ENCODE measurements at regions not wholly inside any gene's neighbourhood (a gene's known extent, or its start where the extent isn't known, plus 50 kb on each side); places are given as distances from the start of the nearest gene placed in this dataset.
"Not testable (repeated sequence)": the region's sequence is repeated elsewhere in the genome, so short reads cannot be mapped to it uniquely, and the experiment has no call there.

DNA sequence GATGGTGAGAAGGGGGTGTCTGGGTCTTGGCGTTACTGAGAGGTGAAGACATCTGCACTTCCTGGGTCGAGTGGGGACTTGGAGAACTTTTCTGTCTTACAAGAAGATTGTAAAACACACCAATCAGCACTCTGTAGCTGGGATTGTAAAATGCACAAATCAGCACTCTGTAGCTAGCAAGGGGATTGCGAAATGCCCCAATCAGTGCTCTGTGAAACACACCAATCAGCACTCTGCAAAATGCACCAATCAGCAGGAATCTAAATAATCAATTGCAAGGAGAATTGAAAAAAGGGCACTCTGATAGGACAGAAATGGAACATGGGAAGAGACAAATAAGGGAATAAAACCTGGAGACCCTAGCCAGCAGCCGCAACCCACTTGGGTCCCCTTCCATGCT, 376.1 kb upstream of the SFSWAP start:
- Mint-ChIP-seq H3K27ac (no peak overlapping the region), H3K27me3 (ENCODE audit: low read depth, poor library complexity) (peaks cover 23% of the 10 kb centered on the region), H3K9me3 (peaks cover 3% of the 10 kb centered on the region), H3K36me3 (ENCODE audit: low read depth) (no peaks in the 10 kb centered on the region), H3K4me3 (no peak overlapping the region), H3K4me1 (no peaks in the 10 kb centered on the region)
- DNase-seq: no peak
- TF ChIP-seq, protein P1, sequence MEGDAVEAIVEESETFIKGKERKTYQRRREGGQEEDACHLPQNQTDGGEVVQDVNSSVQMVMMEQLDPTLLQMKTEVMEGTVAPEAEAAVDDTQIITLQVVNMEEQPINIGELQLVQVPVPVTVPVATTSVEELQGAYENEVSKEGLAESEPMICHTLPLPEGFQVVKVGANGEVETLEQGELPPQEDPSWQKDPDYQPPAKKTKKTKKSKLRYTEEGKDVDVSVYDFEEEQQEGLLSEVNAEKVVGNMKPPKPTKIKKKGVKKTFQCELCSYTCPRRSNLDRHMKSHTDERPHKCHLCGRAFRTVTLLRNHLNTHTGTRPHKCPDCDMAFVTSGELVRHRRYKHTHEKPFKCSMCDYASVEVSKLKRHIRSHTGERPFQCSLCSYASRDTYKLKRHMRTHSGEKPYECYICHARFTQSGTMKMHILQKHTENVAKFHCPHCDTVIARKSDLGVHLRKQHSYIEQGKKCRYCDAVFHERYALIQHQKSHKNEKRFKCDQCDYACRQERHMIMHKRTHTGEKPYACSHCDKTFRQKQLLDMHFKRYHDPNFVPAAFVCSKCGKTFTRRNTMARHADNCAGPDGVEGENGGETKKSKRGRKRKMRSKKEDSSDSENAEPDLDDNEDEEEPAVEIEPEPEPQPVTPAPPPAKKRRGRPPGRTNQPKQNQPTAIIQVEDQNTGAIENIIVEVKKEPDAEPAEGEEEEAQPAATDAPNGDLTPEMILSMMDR (IDR thresholded peaks at IDR 0.05): no peak

DNA sequence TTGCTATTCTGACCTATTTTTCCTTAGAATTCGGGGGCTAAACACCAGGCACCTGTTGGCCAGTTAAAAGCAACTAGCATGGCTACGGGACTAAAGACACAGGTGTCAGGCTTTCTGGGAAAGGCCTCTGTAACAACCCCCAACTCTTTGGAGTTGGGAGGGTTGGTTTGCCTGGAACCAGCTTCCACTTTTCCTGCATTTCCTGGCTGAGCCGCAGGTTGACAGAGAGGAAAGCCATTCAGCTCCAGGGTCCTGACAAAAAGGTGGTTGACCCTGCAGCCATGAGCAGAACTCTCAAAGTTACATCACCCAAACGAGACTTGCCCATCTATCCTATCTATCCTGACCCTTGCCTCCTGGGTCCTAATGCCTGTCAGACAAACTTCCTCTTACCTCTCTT, 375.4 kb upstream of the SFSWAP start:
- no peaks in the 10 kb centered on the region for H3K4me1 Mint-ChIP-seq
- TF ChIP-seq, protein P1 (IDR thresholded peaks at IDR 0.05): no peak
- no peaks in the 10 kb centered on the region for H3K36me3 Mint-ChIP-seq (ENCODE audit: low read depth)
- DNase-seq: no peak
- peaks cover 3% of the 10 kb centered on the region for H3K9me3 Mint-ChIP-seq
- peaks cover 23% of the 10 kb centered on the region for H3K27me3 Mint-ChIP-seq (ENCODE audit: low read depth, poor library complexity)
- H3K27ac Mint-ChIP-seq: no peak overlapping the region
- H3K4me3 Mint-ChIP-seq: no peak overlapping the region

DNA sequence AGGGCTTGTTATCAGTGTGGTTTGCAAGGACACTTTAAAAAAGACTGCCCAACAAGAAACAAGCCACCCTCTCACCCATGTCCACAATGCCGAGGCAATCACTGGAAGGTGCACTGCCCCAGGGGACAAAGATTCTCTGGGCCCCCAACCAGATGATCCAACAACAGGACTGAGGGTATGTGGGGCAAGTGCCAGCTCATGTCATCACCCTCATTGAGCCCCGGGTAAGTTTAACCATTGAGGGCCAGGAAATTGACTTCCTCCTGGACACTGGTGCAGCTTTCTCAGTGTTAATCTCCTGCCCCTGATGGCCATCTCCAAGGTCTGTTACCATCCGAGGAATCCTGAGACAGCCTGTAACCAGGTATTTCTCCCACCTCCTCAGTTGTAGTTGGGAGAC, 373.0 kb upstream of the SFSWAP start:
- not testable (repeated sequence) for H3K36me3 Mint-ChIP-seq (ENCODE audit: low read depth); H3K4me1 Mint-ChIP-seq; H3K27ac Mint-ChIP-seq; H3K4me3 Mint-ChIP-seq; DNase-seq; H3K9me3 Mint-ChIP-seq
- peaks cover 19% of the 10 kb centered on the region for H3K27me3 Mint-ChIP-seq (ENCODE audit: low read depth, poor library complexity)

DNA sequence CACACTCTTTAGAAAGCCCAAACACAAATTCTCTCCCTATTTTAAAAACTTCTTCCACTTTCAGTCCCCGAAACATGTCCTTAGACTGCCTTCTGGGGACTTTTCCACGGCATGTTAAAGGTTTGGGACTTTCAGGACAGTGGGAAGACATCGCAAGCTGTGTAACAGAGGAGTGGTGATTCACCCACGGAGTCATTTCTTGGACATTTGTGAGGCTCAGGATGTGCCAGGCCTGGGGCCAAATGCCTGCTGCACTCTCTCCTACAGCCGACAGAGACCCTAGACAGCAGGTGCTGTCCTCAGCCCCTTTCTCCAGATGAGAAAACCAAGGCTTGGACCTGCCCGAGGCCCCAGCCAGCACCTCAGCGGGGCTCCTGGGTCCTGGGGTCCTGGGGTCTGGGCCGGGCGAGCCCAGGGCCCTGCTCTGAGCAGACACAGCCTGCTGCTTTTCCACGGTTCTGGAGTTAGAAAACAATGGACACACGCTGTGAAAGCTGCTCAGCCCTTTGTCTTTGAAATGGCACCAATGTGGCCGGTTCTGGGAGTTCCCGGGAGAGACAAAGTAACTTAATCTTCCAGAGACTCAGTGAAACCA, 370.2 kb upstream of the SFSWAP start:
- peaks cover 5% of the 10 kb centered on the region for H3K9me3 Mint-ChIP-seq
- no peaks in the 10 kb centered on the region for H3K36me3 Mint-ChIP-seq (ENCODE audit: low read depth)
- H3K27me3 Mint-ChIP-seq (ENCODE audit: low read depth, poor library complexity): peaks cover 16% of the 10 kb centered on the region
- no peaks in the 10 kb centered on the region for H3K4me1 Mint-ChIP-seq
- H3K27ac Mint-ChIP-seq: no peak overlapping the region
- no peak for DNase-seq
- no peak overlapping the region for H3K4me3 Mint-ChIP-seq
- TF ChIP-seq, protein P1 (IDR thresholded peaks at IDR 0.05): no peak

DNA sequence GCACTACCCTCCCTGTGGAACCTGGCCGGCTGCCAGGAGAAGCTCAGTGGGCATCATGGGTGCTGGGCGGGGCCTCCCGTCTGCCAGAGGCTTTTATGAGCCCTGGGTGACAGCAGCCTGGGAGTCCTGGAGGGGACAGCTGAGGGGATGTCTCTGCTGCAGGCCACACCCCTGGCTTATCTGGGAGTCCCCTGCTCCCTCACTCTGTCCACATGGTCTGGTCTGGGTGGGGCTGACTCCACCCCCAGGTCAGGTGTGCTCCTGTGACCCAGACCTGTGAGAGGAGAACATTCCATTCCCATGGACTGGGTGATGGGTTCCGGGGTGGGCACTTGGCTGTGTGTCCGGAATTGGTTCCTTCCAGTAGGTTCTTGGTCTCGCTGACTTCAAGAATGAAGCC, 369.3 kb upstream of the SFSWAP start:
- H3K36me3 Mint-ChIP-seq (ENCODE audit: low read depth); H3K4me1 Mint-ChIP-seq; H3K27me3 Mint-ChIP-seq (ENCODE audit: low read depth, poor library complexity); DNase-seq; H3K4me3 Mint-ChIP-seq; H3K27ac Mint-ChIP-seq; H3K9me3 Mint-ChIP-seq: not testable (repeated sequence)

DNA sequence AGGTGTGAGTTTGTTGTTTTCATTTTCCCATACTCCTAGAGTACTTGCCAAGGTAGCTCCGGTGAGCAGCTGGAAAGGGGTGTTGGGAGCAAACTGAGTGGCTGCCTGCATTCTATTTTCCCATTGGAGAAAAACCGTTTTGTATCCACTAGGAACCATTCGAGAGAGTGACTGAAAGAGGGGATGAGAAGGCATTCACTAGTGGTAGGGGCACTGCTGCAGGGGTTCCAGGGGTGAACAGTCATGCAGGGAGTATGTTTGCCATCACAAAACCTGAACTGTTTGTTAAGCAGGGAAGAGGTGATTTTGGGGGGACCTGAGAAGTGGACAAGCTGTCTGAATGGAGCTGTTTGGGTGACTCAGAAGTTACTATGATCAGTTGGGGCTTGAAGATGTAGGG, 367.5 kb upstream of the SFSWAP start:
- not testable (repeated sequence) for H3K27me3 Mint-ChIP-seq (ENCODE audit: low read depth, poor library complexity); H3K36me3 Mint-ChIP-seq (ENCODE audit: low read depth); H3K9me3 Mint-ChIP-seq; DNase-seq; H3K27ac Mint-ChIP-seq; H3K4me3 Mint-ChIP-seq
- peaks cover 18% of the 10 kb centered on the region for H3K4me1 Mint-ChIP-seq

DNA sequence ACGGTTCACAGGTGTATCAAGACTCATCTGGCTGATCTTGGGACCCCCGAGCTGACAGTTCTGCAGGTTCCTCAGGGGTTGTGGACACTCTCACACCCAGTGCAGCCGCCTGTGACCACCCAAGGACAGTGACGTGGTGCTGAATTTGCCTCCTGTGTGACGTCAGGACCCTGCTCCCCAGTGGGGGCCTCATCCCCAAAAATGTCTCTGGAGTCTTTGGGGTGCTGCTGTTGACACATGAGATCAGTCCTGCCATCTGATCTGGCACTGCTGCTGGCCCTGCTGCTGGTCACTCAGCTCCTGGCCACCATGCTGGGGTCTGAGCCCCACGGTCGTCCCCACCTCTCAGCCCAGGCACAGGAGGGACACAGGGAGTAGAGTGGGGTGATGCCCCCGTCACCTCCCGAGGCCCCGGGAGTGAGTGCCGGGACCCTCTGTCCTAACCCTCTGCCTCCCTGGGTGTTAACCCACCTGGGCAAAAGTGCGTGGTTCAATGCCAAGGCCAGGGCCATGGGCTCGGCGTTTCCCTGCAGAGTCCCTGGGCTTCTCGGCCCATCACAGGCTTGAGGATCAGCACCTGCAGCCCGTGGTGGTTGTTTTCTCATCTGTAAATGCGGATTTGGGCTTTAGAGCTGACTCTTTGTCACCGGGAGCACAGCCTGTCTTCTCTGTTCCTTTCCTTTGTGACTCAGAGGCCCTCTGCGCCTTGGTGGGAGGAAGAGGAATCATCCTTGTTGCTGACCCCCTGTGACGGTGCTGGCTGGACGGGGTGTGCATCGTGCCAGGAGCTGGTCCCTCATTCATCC, 366.0 kb upstream of the SFSWAP start:
- H3K27ac Mint-ChIP-seq; H3K9me3 Mint-ChIP-seq; H3K4me3 Mint-ChIP-seq; H3K36me3 Mint-ChIP-seq (ENCODE audit: low read depth); H3K27me3 Mint-ChIP-seq (ENCODE audit: low read depth, poor library complexity); DNase-seq: not testable (repeated sequence)
- H3K4me1 Mint-ChIP-seq: peaks cover 27% of the 10 kb centered on the region
